ENCODE measurements at regions not wholly inside any gene's neighbourhood (a gene's known extent, or its start where the extent isn't known, plus 50 kb on each side); places are given as distances from the start of the nearest gene placed in this dataset.

- Histone ChIP-seq H3K27ac (ENCODE audit: low read depth, low read length) (no peak overlapping the region), H3K79me1 (ENCODE audit: low read length) (no peaks in the 10 kb centered on the region), H3K23ac (ENCODE audit: low read length) (no peak overlapping the region), H3K4me1 (ENCODE audit: control insufficient read depth, low read depth, low read length) (no peaks in the 10 kb centered on the region), H3K27me3 (ENCODE audit: insufficient read depth, low read length, poor library complexity) (no peaks in the 10 kb centered on the region), H2BK120ac (ENCODE audit: low read depth, low read length) (no peak overlapping the region), H2BK5ac (ENCODE audit: low read length) (no peak overlapping the region), H4K8ac (ENCODE audit: low read depth, low read length) (no peak overlapping the region), H2BK15ac (replicated peaks; ENCODE audit: low read depth) (no peak overlapping the region), H3K4ac (ENCODE audit: low read depth, low read length) (no peak overlapping the region), H3K36me3 (ENCODE audit: control insufficient read depth, insufficient read depth, low read length) (no peaks in the 10 kb centered on the region), H3K9ac (ENCODE audit: low read length) (no peak overlapping the region), H2AK5ac (ENCODE audit: low read length) (no peak overlapping the region), H4K5ac (ENCODE audit: low read length) (no peak overlapping the region), H3K18ac (ENCODE audit: low read length) (no peak overlapping the region), H3K79me2 (ENCODE audit: control insufficient read depth, insufficient read depth, low read length) (no peaks in the 10 kb centered on the region), H3K4me2 (ENCODE audit: low read length) (no peak overlapping the region), H3K56ac (ENCODE audit: low read length) (no peak overlapping the region), H3K4me3 (ENCODE audit: low read length) (no peak overlapping the region)
- no CpG with 5 or more reads among the region's 1 CpG for WGBS (ENCODE audit: extremely low coverage, insufficient coverage, low lambda C conversion rate)
- DNase-seq, result no peak
Measured at GRCh38 chr2:215626063-215626462, 190.2 kb upstream of the FN1 start.

- no peaks in the 10 kb centered on the region for H3K79me2 ChIP-seq (ENCODE audit: control insufficient read depth, insufficient read depth, low read length)
- H2AK5ac ChIP-seq (ENCODE audit: low read length), result no peak overlapping the region
- H3K9ac ChIP-seq (ENCODE audit: low read length), result no peak overlapping the region
- no peaks in the 10 kb centered on the region for H3K79me1 ChIP-seq (ENCODE audit: low read length)
- no peak overlapping the region for H2BK5ac ChIP-seq (ENCODE audit: low read length)
- no peak overlapping the region for H4K5ac ChIP-seq (ENCODE audit: low read length)
- no peaks in the 10 kb centered on the region for H3K36me3 ChIP-seq (ENCODE audit: control insufficient read depth, insufficient read depth, low read length)
- H2BK15ac ChIP-seq (replicated peaks; ENCODE audit: low read depth), result peak overlapping the region; percentile 28
- peak overlapping the region; percentile 84 for H3K18ac ChIP-seq (ENCODE audit: low read length)
- H3K4me2 ChIP-seq (ENCODE audit: low read length), result no peak overlapping the region
- no peak overlapping the region for H3K27ac ChIP-seq (ENCODE audit: low read depth, low read length)
- no peak overlapping the region for H4K8ac ChIP-seq (ENCODE audit: low read depth, low read length)
- H3K4me3 ChIP-seq (ENCODE audit: low read length), result no peak overlapping the region
- no CpG with 5 or more reads among the region's 2 CpGs for WGBS (ENCODE audit: extremely low coverage, insufficient coverage, low lambda C conversion rate)
- DNase-seq, result no peak
- no peak overlapping the region for H2BK120ac ChIP-seq (ENCODE audit: low read depth, low read length)
- no peak overlapping the region for H3K4ac ChIP-seq (ENCODE audit: low read depth, low read length)
- no peaks in the 10 kb centered on the region for H3K4me1 ChIP-seq (ENCODE audit: control insufficient read depth, low read depth, low read length)
- H3K56ac ChIP-seq (ENCODE audit: low read length), result no peak overlapping the region
- H3K23ac ChIP-seq (ENCODE audit: low read length), result no peak overlapping the region
- no peaks in the 10 kb centered on the region for H3K27me3 ChIP-seq (ENCODE audit: insufficient read depth, low read length, poor library complexity)
Measured at GRCh38 chr2:215625207-215625606, 189.3 kb upstream of the FN1 start.

- Histone ChIP-seq H3K27me3 (ENCODE audit: insufficient read depth, low read length, poor library complexity) (no peaks in the 10 kb centered on the region), H3K56ac (ENCODE audit: low read length) (peak overlapping the region; percentile 39), H3K4ac (ENCODE audit: low read depth, low read length) (no peak overlapping the region), H3K18ac (ENCODE audit: low read length) (peak overlapping the region; percentile 89), H2BK5ac (ENCODE audit: low read length) (no peak overlapping the region), H4K5ac (ENCODE audit: low read length) (peak overlapping the region; percentile 13), H3K23ac (ENCODE audit: low read length) (no peak overlapping the region), H3K4me2 (ENCODE audit: low read length) (no peak overlapping the region), H3K4me3 (ENCODE audit: low read length) (no peak overlapping the region), H2BK120ac (ENCODE audit: low read depth, low read length) (peak overlapping the region; percentile 94), H3K36me3 (ENCODE audit: control insufficient read depth, insufficient read depth, low read length) (no peaks in the 10 kb centered on the region), H3K79me1 (ENCODE audit: low read length) (no peaks in the 10 kb centered on the region), H3K27ac (ENCODE audit: low read depth, low read length) (no peak overlapping the region), H2AK5ac (ENCODE audit: low read length) (no peak overlapping the region), H3K79me2 (ENCODE audit: control insufficient read depth, insufficient read depth, low read length) (no peaks in the 10 kb centered on the region), H3K9ac (ENCODE audit: low read length) (no peak overlapping the region), H3K4me1 (ENCODE audit: control insufficient read depth, low read depth, low read length) (peaks cover 2% of the 10 kb centered on the region), H2BK15ac (replicated peaks; ENCODE audit: low read depth) (peak overlapping the region; percentile 94), H4K8ac (ENCODE audit: low read depth, low read length) (no peak overlapping the region)
- WGBS (ENCODE audit: extremely low coverage, insufficient coverage, low lambda C conversion rate), result no CpG with 5 or more reads among the region's 7 CpGs
- peak; percentile 32 for DNase-seq
Measured at GRCh38 chr2:215624423-215624829, 188.6 kb upstream of the FN1 start.

GRCh38 chr2:215622837-215623236 lies 187.0 kb upstream of the FN1 start:
- H3K18ac ChIP-seq (ENCODE audit: low read length), result no peak overlapping the region
- H3K9ac ChIP-seq (ENCODE audit: low read length), result no peak overlapping the region
- no peak for DNase-seq
- H3K23ac ChIP-seq (ENCODE audit: low read length), result no peak overlapping the region
- no peak overlapping the region for H2BK5ac ChIP-seq (ENCODE audit: low read length)
- H4K5ac ChIP-seq (ENCODE audit: low read length), result no peak overlapping the region
- no peak overlapping the region for H4K8ac ChIP-seq (ENCODE audit: low read depth, low read length)
- H2AK5ac ChIP-seq (ENCODE audit: low read length), result no peak overlapping the region
- no peak overlapping the region for H3K56ac ChIP-seq (ENCODE audit: low read length)
- no peaks in the 10 kb centered on the region for H3K79me2 ChIP-seq (ENCODE audit: control insufficient read depth, insufficient read depth, low read length)
- H3K79me1 ChIP-seq (ENCODE audit: low read length), result no peaks in the 10 kb centered on the region
- H3K36me3 ChIP-seq (ENCODE audit: control insufficient read depth, insufficient read depth, low read length), result no peaks in the 10 kb centered on the region
- no peak overlapping the region for H3K27ac ChIP-seq (ENCODE audit: low read depth, low read length)
- WGBS (ENCODE audit: extremely low coverage, insufficient coverage, low lambda C conversion rate), result no CpG with 5 or more reads among the region's 5 CpGs
- no peak overlapping the region for H3K4ac ChIP-seq (ENCODE audit: low read depth, low read length)
- no peaks in the 10 kb centered on the region for H3K27me3 ChIP-seq (ENCODE audit: insufficient read depth, low read length, poor library complexity)
- no peak overlapping the region for H2BK120ac ChIP-seq (ENCODE audit: low read depth, low read length)
- H3K4me1 ChIP-seq (ENCODE audit: control insufficient read depth, low read depth, low read length), result peaks cover 2% of the 10 kb centered on the region
- H2BK15ac ChIP-seq (replicated peaks; ENCODE audit: low read depth), result peak overlapping the region; percentile 57
- H3K4me3 ChIP-seq (ENCODE audit: low read length), result no peak overlapping the region
- H3K4me2 ChIP-seq (ENCODE audit: low read length), result no peak overlapping the region

- H3K79me1 ChIP-seq (ENCODE audit: low read length), result no peaks in the 10 kb centered on the region
- H2BK5ac ChIP-seq (ENCODE audit: low read length), result no peak overlapping the region
- H3K4ac ChIP-seq (ENCODE audit: low read depth, low read length), result no peak overlapping the region
- no peak overlapping the region for H3K23ac ChIP-seq (ENCODE audit: low read length)
- H2BK15ac ChIP-seq (replicated peaks; ENCODE audit: low read depth), result peak overlapping the region; percentile 86
- peak overlapping the region; percentile 95 for H2BK120ac ChIP-seq (ENCODE audit: low read depth, low read length)
- no CpG with 5 or more reads among the region's 2 CpGs for WGBS (ENCODE audit: extremely low coverage, insufficient coverage, low lambda C conversion rate)
- H3K27ac ChIP-seq (ENCODE audit: low read depth, low read length), result no peak overlapping the region
- H4K5ac ChIP-seq (ENCODE audit: low read length), result no peak overlapping the region
- H3K18ac ChIP-seq (ENCODE audit: low read length), result peak overlapping the region; percentile 72
- H3K56ac ChIP-seq (ENCODE audit: low read length), result no peak overlapping the region
- H3K79me2 ChIP-seq (ENCODE audit: control insufficient read depth, insufficient read depth, low read length), result no peaks in the 10 kb centered on the region
- DNase-seq, result no peak
- no peaks in the 10 kb centered on the region for H3K36me3 ChIP-seq (ENCODE audit: control insufficient read depth, insufficient read depth, low read length)
- H3K4me2 ChIP-seq (ENCODE audit: low read length), result no peak overlapping the region
- H3K27me3 ChIP-seq (ENCODE audit: insufficient read depth, low read length, poor library complexity), result no peaks in the 10 kb centered on the region
- no peak overlapping the region for H3K4me3 ChIP-seq (ENCODE audit: low read length)
- no peak overlapping the region for H4K8ac ChIP-seq (ENCODE audit: low read depth, low read length)
- H2AK5ac ChIP-seq (ENCODE audit: low read length), result no peak overlapping the region
- H3K4me1 ChIP-seq (ENCODE audit: control insufficient read depth, low read depth, low read length), result peaks cover 2% of the 10 kb centered on the region
- H3K9ac ChIP-seq (ENCODE audit: low read length), result no peak overlapping the region
Measured at GRCh38 chr2:215621381-215621780, 185.5 kb upstream of the FN1 start.

DNA sequence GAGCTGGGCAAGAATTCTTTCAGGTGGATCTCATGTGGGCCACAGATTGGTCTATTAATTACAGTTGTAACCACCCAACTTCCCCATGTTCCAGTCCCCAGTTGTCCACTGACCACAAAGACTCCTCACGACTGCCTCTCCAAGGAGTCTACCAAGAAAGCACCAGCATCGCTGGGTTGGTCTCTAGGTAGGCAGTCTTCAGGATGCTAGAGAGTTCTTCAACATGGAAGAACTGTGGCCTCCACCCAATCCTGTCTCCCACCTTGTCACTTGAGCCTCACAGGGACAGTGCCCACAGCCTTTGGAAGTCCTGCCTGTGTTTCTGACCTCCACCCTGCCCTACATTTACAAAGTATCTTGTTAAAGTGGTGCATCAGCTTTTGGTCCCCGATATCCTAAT lies 184.7 kb upstream of the FN1 start:
- Histone ChIP-seq H3K27me3 (ENCODE audit: insufficient read depth, low read length, poor library complexity) (no peaks in the 10 kb centered on the region), H3K56ac (ENCODE audit: low read length) (peak overlapping the region; percentile 73), H3K36me3 (ENCODE audit: control insufficient read depth, insufficient read depth, low read length) (no peaks in the 10 kb centered on the region), H3K4me2 (ENCODE audit: low read length) (no peak overlapping the region), H2BK5ac (ENCODE audit: low read length) (peak overlapping the region; percentile 96), H2BK15ac (replicated peaks; ENCODE audit: low read depth) (peak overlapping the region; percentile 86), H3K9ac (ENCODE audit: low read length) (no peak overlapping the region), H2BK120ac (ENCODE audit: low read depth, low read length) (peak overlapping the region; percentile 21), H3K23ac (ENCODE audit: low read length) (no peak overlapping the region), H2AK5ac (ENCODE audit: low read length) (peak overlapping the region; percentile 98), H4K5ac (ENCODE audit: low read length) (peak overlapping the region; percentile 1), H3K79me1 (ENCODE audit: low read length) (no peaks in the 10 kb centered on the region), H3K18ac (ENCODE audit: low read length) (peak overlapping the region; percentile 72), H3K4me3 (ENCODE audit: low read length) (no peak overlapping the region), H3K4me1 (ENCODE audit: control insufficient read depth, low read depth, low read length) (peaks cover 2% of the 10 kb centered on the region), H3K4ac (ENCODE audit: low read depth, low read length) (peak overlapping the region; percentile 95), H3K79me2 (ENCODE audit: control insufficient read depth, insufficient read depth, low read length) (no peaks in the 10 kb centered on the region), H4K8ac (ENCODE audit: low read depth, low read length) (no peak overlapping the region), H3K27ac (ENCODE audit: low read depth, low read length) (peak overlapping the region; percentile 45)
- no CpG with 5 or more reads among the region's 3 CpGs for WGBS (ENCODE audit: extremely low coverage, insufficient coverage, low lambda C conversion rate)
- no peak for DNase-seq
